Endodermal cell (in vitro differentiated cells): ENCODE measurements at regions not wholly inside any gene's neighbourhood (a gene's known extent, or its start where the extent isn't known, plus 50 kb on each side); places are given as distances from the start of the nearest gene placed in this dataset.
A peak's percentile ranks its signal among the peaks of the same experiment; 100 is the strongest.

Experiments used
- DNase-seq: peaks from one replicate; pipeline ENCODE4 v3.0.0-alpha.2; 2017
- H3K27ac ChIP-seq: 2 replicates; pipeline ENCODE4 v1.5.1; 2013; ENCODE audit warnings: mild to moderate bottlenecking, low read depth, low read length, moderate library complexity
- H3K27me3 ChIP-seq: 2 replicates; pipeline ENCODE4 v1.6.1; 2013; ENCODE audit warnings: mild to moderate bottlenecking, low read length, moderate library complexity; ENCODE audit not compliant: insufficient read depth, control insufficient read depth, poor library complexity, severe bottlenecking
- H3K36me3 ChIP-seq: 2 replicates; pipeline ENCODE4 v1.7.0; 2013; ENCODE audit warnings: mild to moderate bottlenecking, low read length, moderate library complexity; ENCODE audit not compliant: control insufficient read depth, insufficient read depth
- H3K4me1 ChIP-seq: one replicate; pipeline ENCODE4 v1.7.0; 2013; ENCODE audit warnings: low read length; ENCODE audit not compliant: control insufficient read depth, insufficient read depth
- H3K4me3 ChIP-seq: 2 replicates; pipeline ENCODE4 v1.5.1; 2013; ENCODE audit warnings: mild to moderate bottlenecking, low read length, moderate library complexity
- H3K9ac ChIP-seq: 2 replicates; pipeline ENCODE4 v1.6.1; 2013; ENCODE audit warnings: mild to moderate bottlenecking, low read length, moderate library complexity; ENCODE audit not compliant: poor library complexity, severe bottlenecking; ENCODE audit errors: extremely low read depth
- H3K9me3 ChIP-seq: 2 replicates; pipeline ENCODE4 v1.6.1; 2013; ENCODE audit warnings: mild to moderate bottlenecking, low read length, moderate library complexity; ENCODE audit not compliant: control insufficient read depth
- H3K27ac Mint-ChIP-seq: 2 replicates; pipeline ENCODE4 v1.8.0; 2020; ENCODE audit warnings: mixed read lengths
- H3K27me3 Mint-ChIP-seq: 2 replicates; pipeline ENCODE4 v1.8.0; 2021; ENCODE audit warnings: mild to moderate bottlenecking, mixed read lengths; ENCODE audit not compliant: insufficient read depth
- H3K36me3 Mint-ChIP-seq: 2 replicates; pipeline ENCODE4 v1.8.0; 2020; ENCODE audit warnings: low read depth, mixed read lengths
- H3K4me1 Mint-ChIP-seq: 2 replicates; pipeline ENCODE4 v1.8.0; 2020; ENCODE audit warnings: mixed read lengths
- H3K4me3 Mint-ChIP-seq: 2 replicates; pipeline ENCODE4 v1.8.0; 2020; ENCODE audit warnings: mild to moderate bottlenecking, moderate library complexity, mixed read lengths
- H3K9me3 Mint-ChIP-seq: 2 replicates; pipeline ENCODE4 v1.8.0; 2020; ENCODE audit warnings: mild to moderate bottlenecking, mixed read lengths
- WGBS, 2 experiments: methylation state at CpG; one replicate each; pipeline versions ENCODE4 v1.1.5 to v1.1.7; 2013; ENCODE audit warnings: missing lambda C conversion rate in 2 of 2, mixed read lengths in 1 of 2; ENCODE audit not compliant: insufficient coverage in 1 of 2, insufficient read length in 1 of 2; 5-methylcytosine and 5-hydroxymethylcytosine counted together
- TF ChIP-seq, protein P1 (sequence below): fragments of 200-600 bp; sonication (generic); conservative IDR thresholded peaks from 2 replicates; pipeline ENCODE4 v1.5.0; 2021; ENCODE audit warnings: antibody characterized with exemption, mild to moderate bottlenecking

DNA sequence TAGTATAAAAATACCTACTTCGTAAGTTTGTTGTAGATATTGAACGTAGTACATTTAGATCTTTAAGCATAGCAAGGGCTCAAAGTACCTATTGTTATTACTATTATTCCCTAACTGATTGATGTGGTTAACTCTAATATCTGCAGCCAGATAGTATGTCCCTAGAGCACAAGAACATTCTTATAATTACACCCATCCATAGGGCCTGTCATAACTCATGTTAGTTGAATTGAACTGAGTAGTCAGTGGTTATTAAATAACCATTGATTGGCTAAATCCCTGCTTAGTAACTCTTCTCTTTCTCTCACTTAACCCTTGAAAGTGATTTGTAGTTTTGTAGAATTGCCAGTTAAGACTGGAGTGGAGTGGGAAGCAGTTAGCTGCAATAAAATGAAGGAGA, 207.5 kb upstream of the HS3ST5 start:
- Mint-ChIP-seq H3K9me3 (peaks cover 10% of the 10 kb centered on the region), H3K27me3 (no peaks in the 10 kb centered on the region), H3K4me1 (no peaks in the 10 kb centered on the region), H3K4me3 (no peak overlapping the region), H3K36me3 (no peaks in the 10 kb centered on the region), H3K27ac (no peak overlapping the region)
- DNase-seq = no peak
- Histone ChIP-seq H3K9me3 (no peaks in the 10 kb centered on the region), H3K36me3 (no peaks in the 10 kb centered on the region), H3K4me3 (no peak overlapping the region), H3K4me1 (no peaks in the 10 kb centered on the region), H3K27me3 (no peaks in the 10 kb centered on the region), H3K9ac (no peak overlapping the region), H3K27ac (no peak overlapping the region)
- TF ChIP-seq, protein P1, sequence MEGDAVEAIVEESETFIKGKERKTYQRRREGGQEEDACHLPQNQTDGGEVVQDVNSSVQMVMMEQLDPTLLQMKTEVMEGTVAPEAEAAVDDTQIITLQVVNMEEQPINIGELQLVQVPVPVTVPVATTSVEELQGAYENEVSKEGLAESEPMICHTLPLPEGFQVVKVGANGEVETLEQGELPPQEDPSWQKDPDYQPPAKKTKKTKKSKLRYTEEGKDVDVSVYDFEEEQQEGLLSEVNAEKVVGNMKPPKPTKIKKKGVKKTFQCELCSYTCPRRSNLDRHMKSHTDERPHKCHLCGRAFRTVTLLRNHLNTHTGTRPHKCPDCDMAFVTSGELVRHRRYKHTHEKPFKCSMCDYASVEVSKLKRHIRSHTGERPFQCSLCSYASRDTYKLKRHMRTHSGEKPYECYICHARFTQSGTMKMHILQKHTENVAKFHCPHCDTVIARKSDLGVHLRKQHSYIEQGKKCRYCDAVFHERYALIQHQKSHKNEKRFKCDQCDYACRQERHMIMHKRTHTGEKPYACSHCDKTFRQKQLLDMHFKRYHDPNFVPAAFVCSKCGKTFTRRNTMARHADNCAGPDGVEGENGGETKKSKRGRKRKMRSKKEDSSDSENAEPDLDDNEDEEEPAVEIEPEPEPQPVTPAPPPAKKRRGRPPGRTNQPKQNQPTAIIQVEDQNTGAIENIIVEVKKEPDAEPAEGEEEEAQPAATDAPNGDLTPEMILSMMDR = no peak
- 100% methylated on average over 2 of the region's 2 CpGs; no CpG with 5 or more reads in 1 of the 2 experiments for WGBS, 2 experiments

- Histone ChIP-seq H3K27ac (no peak overlapping the region), H3K27me3 (no peaks in the 10 kb centered on the region), H3K36me3 (no peaks in the 10 kb centered on the region), H3K9me3 (peaks cover 26% of the 10 kb centered on the region), H3K4me3 (no peak overlapping the region), H3K4me1 (no peaks in the 10 kb centered on the region), H3K9ac (no peak overlapping the region)
- no peak for DNase-seq
- H3K4me3 Mint-ChIP-seq = no peak overlapping the region
- no peaks in the 10 kb centered on the region for H3K4me1 Mint-ChIP-seq
- peaks cover 14% of the 10 kb centered on the region for H3K36me3 Mint-ChIP-seq
- no peak overlapping the region for H3K27ac Mint-ChIP-seq
- WGBS, 2 experiments = 84% methylated on average over 2 of the region's 2 CpGs; no CpG with 5 or more reads in 1 of the 2 experiments
- H3K9me3 Mint-ChIP-seq = no peaks in the 10 kb centered on the region
- H3K27me3 Mint-ChIP-seq = no peaks in the 10 kb centered on the region
- TF ChIP-seq, protein P1 = peak; percentile 41
Measured at GRCh38 chr6:114543696-114544095, 200.9 kb upstream of the HS3ST5 start.

GRCh38 chr6:114541794-114542193, 199.0 kb upstream of the HS3ST5 start:
- H3K36me3 Mint-ChIP-seq = peaks cover 14% of the 10 kb centered on the region
- Histone ChIP-seq H3K4me1 (no peaks in the 10 kb centered on the region), H3K9me3 (peaks cover 26% of the 10 kb centered on the region), H3K27ac (no peak overlapping the region), H3K9ac (no peak overlapping the region), H3K27me3 (no peaks in the 10 kb centered on the region), H3K4me3 (no peak overlapping the region), H3K36me3 (no peaks in the 10 kb centered on the region)
- H3K4me3 Mint-ChIP-seq = no peak overlapping the region
- H3K9me3 Mint-ChIP-seq = no peaks in the 10 kb centered on the region
- no peak for DNase-seq
- WGBS, 2 experiments = 96 to 98% methylated on average over 9 to 21 of the region's 21 CpGs
- TF ChIP-seq, protein P1 = no peak
- H3K27ac Mint-ChIP-seq = no peak overlapping the region
- no peaks in the 10 kb centered on the region for H3K4me1 Mint-ChIP-seq
- H3K27me3 Mint-ChIP-seq = no peaks in the 10 kb centered on the region
